ENCODE measurements at regions not wholly inside any gene's neighbourhood (a gene's known extent, or its start where the extent isn't known, plus 50 kb on each side); places are given as distances from the start of the nearest gene placed in this dataset.

DNA sequence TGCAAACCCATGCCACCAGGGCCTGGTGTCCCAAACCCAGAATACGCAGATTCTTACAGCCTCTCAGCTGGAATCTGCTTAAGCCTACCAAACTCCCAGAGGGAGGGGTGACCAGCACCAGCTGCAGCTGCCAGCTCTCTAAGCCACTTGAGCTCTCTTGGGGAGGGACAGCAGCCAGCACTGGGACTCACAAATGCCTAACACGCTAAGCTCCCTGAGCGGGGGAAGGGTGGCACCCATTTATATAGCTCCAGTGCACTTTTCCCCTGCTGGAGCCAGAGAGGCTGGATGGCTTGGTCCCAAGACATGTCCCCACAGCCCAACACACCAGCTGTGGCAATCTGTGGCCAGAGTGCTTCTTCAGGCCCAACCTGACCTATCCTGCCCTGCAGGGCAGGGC lies 326.8 kb upstream of the NRG3 start:
- no peak for TF ChIP-seq TAF1 (IDR thresholded peaks at IDR 0.05; ENCODE audit: low read depth)
- TF ChIP-seq EGR1 (IDR thresholded peaks at IDR 0.05), result no peak
- TF ChIP-seq TEAD4 (IDR thresholded peaks at IDR 0.05), result no peak
- TF ChIP-seq, protein P1, sequence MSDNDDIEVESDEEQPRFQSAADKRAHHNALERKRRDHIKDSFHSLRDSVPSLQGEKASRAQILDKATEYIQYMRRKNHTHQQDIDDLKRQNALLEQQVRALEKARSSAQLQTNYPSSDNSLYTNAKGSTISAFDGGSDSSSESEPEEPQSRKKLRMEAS (IDR thresholded peaks at IDR 0.05), result no peak
- TF ChIP-seq FOXM1 (IDR thresholded peaks at IDR 0.05; ENCODE audit: borderline replicate concordance, low read depth), result no peak
- TF ChIP-seq EP300 (IDR thresholded peaks at IDR 0.05; ENCODE audit: borderline replicate concordance), result no peak
- TF ChIP-seq CREB1 (IDR thresholded peaks at IDR 0.05; ENCODE audit: low read depth), result no peak
- no peak for TF ChIP-seq CEBPB (IDR thresholded peaks at IDR 0.05)
- TF ChIP-seq RAD21 (IDR thresholded peaks at IDR 0.05; ENCODE audit: low read depth), result no peak
- no peak for TF ChIP-seq YY1 (IDR thresholded peaks at IDR 0.05; ENCODE audit: low read depth)
- no peak for TF ChIP-seq NFIC (IDR thresholded peaks at IDR 0.05)
- TF ChIP-seq, protein P2, sequence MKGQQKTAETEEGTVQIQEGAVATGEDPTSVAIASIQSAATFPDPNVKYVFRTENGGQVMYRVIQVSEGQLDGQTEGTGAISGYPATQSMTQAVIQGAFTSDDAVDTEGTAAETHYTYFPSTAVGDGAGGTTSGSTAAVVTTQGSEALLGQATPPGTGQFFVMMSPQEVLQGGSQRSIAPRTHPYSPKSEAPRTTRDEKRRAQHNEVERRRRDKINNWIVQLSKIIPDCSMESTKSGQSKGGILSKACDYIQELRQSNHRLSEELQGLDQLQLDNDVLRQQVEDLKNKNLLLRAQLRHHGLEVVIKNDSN (IDR thresholded peaks at IDR 0.05), result no peak
- TF ChIP-seq ZBTB7A (IDR thresholded peaks at IDR 0.05; ENCODE audit: low read depth), result no peak
- no peak for TF ChIP-seq TCF12 (IDR thresholded peaks at IDR 0.05; ENCODE audit: low read depth)
- TF ChIP-seq, protein P3, sequence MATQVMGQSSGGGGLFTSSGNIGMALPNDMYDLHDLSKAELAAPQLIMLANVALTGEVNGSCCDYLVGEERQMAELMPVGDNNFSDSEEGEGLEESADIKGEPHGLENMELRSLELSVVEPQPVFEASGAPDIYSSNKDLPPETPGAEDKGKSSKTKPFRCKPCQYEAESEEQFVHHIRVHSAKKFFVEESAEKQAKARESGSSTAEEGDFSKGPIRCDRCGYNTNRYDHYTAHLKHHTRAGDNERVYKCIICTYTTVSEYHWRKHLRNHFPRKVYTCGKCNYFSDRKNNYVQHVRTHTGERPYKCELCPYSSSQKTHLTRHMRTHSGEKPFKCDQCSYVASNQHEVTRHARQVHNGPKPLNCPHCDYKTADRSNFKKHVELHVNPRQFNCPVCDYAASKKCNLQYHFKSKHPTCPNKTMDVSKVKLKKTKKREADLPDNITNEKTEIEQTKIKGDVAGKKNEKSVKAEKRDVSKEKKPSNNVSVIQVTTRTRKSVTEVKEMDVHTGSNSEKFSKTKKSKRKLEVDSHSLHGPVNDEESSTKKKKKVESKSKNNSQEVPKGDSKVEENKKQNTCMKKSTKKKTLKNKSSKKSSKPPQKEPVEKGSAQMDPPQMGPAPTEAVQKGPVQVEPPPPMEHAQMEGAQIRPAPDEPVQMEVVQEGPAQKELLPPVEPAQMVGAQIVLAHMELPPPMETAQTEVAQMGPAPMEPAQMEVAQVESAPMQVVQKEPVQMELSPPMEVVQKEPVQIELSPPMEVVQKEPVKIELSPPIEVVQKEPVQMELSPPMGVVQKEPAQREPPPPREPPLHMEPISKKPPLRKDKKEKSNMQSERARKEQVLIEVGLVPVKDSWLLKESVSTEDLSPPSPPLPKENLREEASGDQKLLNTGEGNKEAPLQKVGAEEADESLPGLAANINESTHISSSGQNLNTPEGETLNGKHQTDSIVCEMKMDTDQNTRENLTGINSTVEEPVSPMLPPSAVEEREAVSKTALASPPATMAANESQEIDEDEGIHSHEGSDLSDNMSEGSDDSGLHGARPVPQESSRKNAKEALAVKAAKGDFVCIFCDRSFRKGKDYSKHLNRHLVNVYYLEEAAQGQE (IDR thresholded peaks at IDR 0.05; ENCODE audit: low read depth), result no peak

- TF ChIP-seq CREB1 (IDR thresholded peaks at IDR 0.05; ENCODE audit: low read depth) (no peak), NFIC (IDR thresholded peaks at IDR 0.05) (no peak), EP300 (IDR thresholded peaks at IDR 0.05; ENCODE audit: borderline replicate concordance) (no peak), ZBTB7A (IDR thresholded peaks at IDR 0.05; ENCODE audit: low read depth) (no peak), FOXM1 (IDR thresholded peaks at IDR 0.05; ENCODE audit: borderline replicate concordance, low read depth) (no peak), TCF12 (IDR thresholded peaks at IDR 0.05; ENCODE audit: low read depth) (no peak), RAD21 (IDR thresholded peaks at IDR 0.05; ENCODE audit: low read depth) (no peak), CEBPB (IDR thresholded peaks at IDR 0.05) (no peak)
- TF ChIP-seq, protein P3 (IDR thresholded peaks at IDR 0.05; ENCODE audit: low read depth), result no peak
- TF ChIP-seq, protein P1 (IDR thresholded peaks at IDR 0.05), result no peak
These were observed 310.9 kb upstream of the NRG3 start for GRCh38 chr10:81564143-81564542.

DNA sequence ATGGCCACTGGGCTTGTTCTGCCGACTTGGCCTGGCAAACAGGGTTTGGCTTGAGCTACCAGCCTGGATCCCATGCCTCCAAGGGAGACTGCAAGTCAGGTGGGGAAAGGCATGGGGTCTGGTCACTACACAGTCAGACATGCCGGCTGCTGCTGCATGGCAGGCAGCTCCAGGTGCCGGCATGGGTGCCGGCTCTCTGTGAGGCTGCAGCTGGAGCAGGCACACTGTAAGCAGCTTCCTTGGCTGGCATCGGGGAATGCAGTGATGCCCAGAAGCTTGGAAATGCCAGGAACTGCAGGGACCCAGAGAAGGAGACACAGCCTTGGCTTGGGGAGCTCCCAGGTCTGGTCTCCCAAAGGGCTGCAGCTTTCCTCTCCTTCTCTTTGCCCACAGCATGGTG lies 305.5 kb upstream of the NRG3 start:
- TF ChIP-seq, protein P3 (IDR thresholded peaks at IDR 0.05; ENCODE audit: low read depth), result no peak
- TF ChIP-seq TAF1 (IDR thresholded peaks at IDR 0.05; ENCODE audit: low read depth) (no peak), CEBPB (IDR thresholded peaks at IDR 0.05) (no peak), FOXM1 (IDR thresholded peaks at IDR 0.05; ENCODE audit: borderline replicate concordance, low read depth) (no peak), RAD21 (IDR thresholded peaks at IDR 0.05; ENCODE audit: low read depth) (no peak), YY1 (IDR thresholded peaks at IDR 0.05; ENCODE audit: low read depth) (no peak), NFIC (IDR thresholded peaks at IDR 0.05) (no peak), EP300 (IDR thresholded peaks at IDR 0.05; ENCODE audit: borderline replicate concordance) (no peak), CREB1 (IDR thresholded peaks at IDR 0.05; ENCODE audit: low read depth) (no peak)

GRCh38 chr10:81570349-81570748 lies 304.6 kb upstream of the NRG3 start:
- TF ChIP-seq TAF1 (IDR thresholded peaks at IDR 0.05; ENCODE audit: low read depth), result no peak
- TF ChIP-seq ZBTB7A (IDR thresholded peaks at IDR 0.05; ENCODE audit: low read depth), result no peak
- no peak for TF ChIP-seq EP300 (IDR thresholded peaks at IDR 0.05; ENCODE audit: borderline replicate concordance)
- no peak for TF ChIP-seq YY1 (IDR thresholded peaks at IDR 0.05; ENCODE audit: low read depth)
- no peak for TF ChIP-seq FOXM1 (IDR thresholded peaks at IDR 0.05; ENCODE audit: borderline replicate concordance, low read depth)
- TF ChIP-seq CEBPB (IDR thresholded peaks at IDR 0.05), result no peak
- TF ChIP-seq, protein P3 (IDR thresholded peaks at IDR 0.05; ENCODE audit: low read depth), result no peak
- TF ChIP-seq RAD21 (IDR thresholded peaks at IDR 0.05; ENCODE audit: low read depth), result no peak

All from Ishikawa (cell line).